ENCODE measurements at regions not wholly inside any gene's neighbourhood (a gene's known extent, or its start where the extent isn't known, plus 50 kb on each side); places are given as distances from the start of the nearest gene placed in this dataset.
"Not testable (repeated sequence)": the region's sequence is repeated elsewhere in the genome, so short reads cannot be mapped to it uniquely, and the experiment has no call there.

DNA sequence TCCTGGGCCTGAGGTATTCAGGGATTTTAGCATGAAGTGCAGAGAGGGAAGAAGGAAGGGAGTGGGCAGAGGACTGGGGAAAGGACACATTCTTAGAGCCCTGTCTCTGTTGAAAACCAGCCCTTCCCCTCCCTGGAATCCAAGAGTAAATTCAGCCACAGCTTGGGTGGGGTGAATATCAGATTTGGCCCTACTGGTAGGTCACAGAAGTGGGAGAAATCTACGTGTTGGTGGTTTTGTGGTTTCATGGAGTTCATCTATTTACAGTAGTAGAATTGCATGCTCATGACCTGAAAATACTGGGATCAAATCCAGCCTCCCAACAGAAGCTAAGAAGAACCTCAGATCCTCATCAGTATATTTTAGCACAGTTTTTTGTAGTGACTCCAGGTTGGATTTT is 404.4 kb downstream of the BMP2 start:
- H3K27ac ChIP-seq = no peak overlapping the region
- no peak overlapping the region for H3K4me3 ChIP-seq
- TF ChIP-seq, protein P1, sequence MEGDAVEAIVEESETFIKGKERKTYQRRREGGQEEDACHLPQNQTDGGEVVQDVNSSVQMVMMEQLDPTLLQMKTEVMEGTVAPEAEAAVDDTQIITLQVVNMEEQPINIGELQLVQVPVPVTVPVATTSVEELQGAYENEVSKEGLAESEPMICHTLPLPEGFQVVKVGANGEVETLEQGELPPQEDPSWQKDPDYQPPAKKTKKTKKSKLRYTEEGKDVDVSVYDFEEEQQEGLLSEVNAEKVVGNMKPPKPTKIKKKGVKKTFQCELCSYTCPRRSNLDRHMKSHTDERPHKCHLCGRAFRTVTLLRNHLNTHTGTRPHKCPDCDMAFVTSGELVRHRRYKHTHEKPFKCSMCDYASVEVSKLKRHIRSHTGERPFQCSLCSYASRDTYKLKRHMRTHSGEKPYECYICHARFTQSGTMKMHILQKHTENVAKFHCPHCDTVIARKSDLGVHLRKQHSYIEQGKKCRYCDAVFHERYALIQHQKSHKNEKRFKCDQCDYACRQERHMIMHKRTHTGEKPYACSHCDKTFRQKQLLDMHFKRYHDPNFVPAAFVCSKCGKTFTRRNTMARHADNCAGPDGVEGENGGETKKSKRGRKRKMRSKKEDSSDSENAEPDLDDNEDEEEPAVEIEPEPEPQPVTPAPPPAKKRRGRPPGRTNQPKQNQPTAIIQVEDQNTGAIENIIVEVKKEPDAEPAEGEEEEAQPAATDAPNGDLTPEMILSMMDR (IDR thresholded peaks at IDR 0.05) = no peak
- intact Hi-C loops (cut with DNase I) = no loop called here
- no peak overlapping the region for H3K9ac ChIP-seq (ENCODE audit: low read depth in 2 of 2, low read length in 2 of 2)
- no peaks in the 10 kb centered on the region for H3K36me3 ChIP-seq
- H3K9me3 ChIP-seq = no peaks in the 10 kb centered on the region
- H3K27me3 ChIP-seq = no peaks in the 10 kb centered on the region
- H3K4me1 ChIP-seq = no peaks in the 10 kb centered on the region
- DNase-seq = no peak

- H3K27ac ChIP-seq = no peak overlapping the region
- no peaks in the 10 kb centered on the region for H3K4me1 ChIP-seq
- intact Hi-C loops (cut with DNase I) = no loop called here
- DNase-seq = no peak
- no peak overlapping the region for H3K4me3 ChIP-seq
- H3K36me3 ChIP-seq = no peaks in the 10 kb centered on the region
- TF ChIP-seq, protein P1 (IDR thresholded peaks at IDR 0.05) = no peak
- H3K9ac ChIP-seq (ENCODE audit: low read depth in 2 of 2, low read length in 2 of 2) = no peak overlapping the region
- no peaks in the 10 kb centered on the region for H3K27me3 ChIP-seq
- H3K9me3 ChIP-seq = no peaks in the 10 kb centered on the region
Observed at GRCh38 chr20:7174554-7174953, 407.1 kb downstream of the BMP2 start.

GRCh38 chr20:7175827-7176226 is 408.3 kb downstream of the BMP2 start:
- H3K27ac ChIP-seq, DNase-seq: not testable (repeated sequence)

DNA sequence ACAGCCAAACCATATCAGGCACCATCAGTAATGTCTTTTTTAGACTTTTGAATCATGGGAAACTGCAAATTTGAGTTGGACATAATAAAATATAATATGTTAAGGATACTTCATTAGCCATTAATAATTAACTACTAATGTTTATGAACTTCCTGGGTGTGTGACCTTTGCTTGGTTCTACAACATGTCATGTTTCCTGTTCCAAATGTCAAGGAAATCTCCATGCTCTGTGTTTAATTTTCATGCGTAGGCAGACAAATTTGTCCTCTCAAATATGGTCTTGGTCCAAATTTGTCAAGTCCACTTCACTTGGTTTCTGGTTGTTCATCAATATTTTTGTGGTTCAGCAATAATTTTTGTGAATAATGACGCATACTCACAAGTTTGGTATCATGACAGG is 410.5 kb downstream of the BMP2 start:
- intact Hi-C loops (cut with DNase I) = no loop called here
- H3K4me3 ChIP-seq = no peak overlapping the region
- no peaks in the 10 kb centered on the region for H3K9me3 ChIP-seq
- H3K9ac ChIP-seq (ENCODE audit: low read depth in 2 of 2, low read length in 2 of 2) = no peak overlapping the region
- H3K27me3 ChIP-seq = no peaks in the 10 kb centered on the region
- H3K4me1 ChIP-seq = no peaks in the 10 kb centered on the region
- H3K36me3 ChIP-seq = no peaks in the 10 kb centered on the region
- H3K27ac ChIP-seq = no peak overlapping the region
- DNase-seq = no peak
- TF ChIP-seq, protein P1 (IDR thresholded peaks at IDR 0.05) = no peak

More at GRCh38 chr20:7175827-7176226, 408.3 kb downstream of the BMP2 start:
- H3K4me1 ChIP-seq; H3K36me3 ChIP-seq; H3K9me3 ChIP-seq; H3K27me3 ChIP-seq; intact Hi-C loops (cut with DNase I); H3K9ac ChIP-seq (ENCODE audit: low read depth in 2 of 2, low read length in 2 of 2); H3K4me3 ChIP-seq: not testable (repeated sequence)

- intact Hi-C loops (cut with DNase I) = no loop called here
- Histone ChIP-seq H3K27ac (no peak overlapping the region), H3K36me3 (no peaks in the 10 kb centered on the region), H3K4me1 (no peaks in the 10 kb centered on the region), H3K9me3 (no peaks in the 10 kb centered on the region), H3K9ac (ENCODE audit: low read depth in 2 of 2, low read length in 2 of 2) (no peak overlapping the region), H3K4me3 (no peak overlapping the region), H3K27me3 (no peaks in the 10 kb centered on the region)
- no peak for DNase-seq
- TF ChIP-seq, protein P1 (IDR thresholded peaks at IDR 0.05) = no peak
Observed at GRCh38 chr20:7180256-7181045, 413.0 kb downstream of the BMP2 start.

DNA sequence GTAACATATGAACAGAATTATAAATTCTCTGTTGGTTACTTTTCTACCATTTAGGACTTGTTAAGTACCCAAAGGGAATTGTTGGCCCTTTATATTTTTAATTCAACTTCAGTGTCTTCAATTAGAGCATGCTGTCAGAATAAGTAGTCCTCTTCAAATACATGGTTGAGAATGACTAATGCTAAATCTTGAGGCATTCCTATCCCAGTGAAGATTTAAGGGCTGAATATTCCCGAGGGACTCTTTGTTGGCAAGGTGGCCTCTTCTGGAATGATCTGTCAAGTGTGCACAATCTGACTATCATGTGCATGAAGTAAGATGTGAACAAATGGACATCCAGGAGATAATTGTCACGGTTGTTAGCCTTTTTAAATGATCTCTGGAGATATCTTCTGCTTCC is 421.7 kb downstream of the BMP2 start:
- Histone ChIP-seq H3K9me3 (no peaks in the 10 kb centered on the region), H3K36me3 (no peaks in the 10 kb centered on the region), H3K4me1 (no peaks in the 10 kb centered on the region), H3K27ac (no peak overlapping the region), H3K4me3 (no peak overlapping the region), H3K9ac (ENCODE audit: low read depth in 2 of 2, low read length in 2 of 2) (no peak overlapping the region), H3K27me3 (no peaks in the 10 kb centered on the region)
- intact Hi-C loops (cut with DNase I) = no loop called here
- TF ChIP-seq, protein P1 (IDR thresholded peaks at IDR 0.05) = no peak
- no peak for DNase-seq

Data from colonic mucosa (tissue), 4 donors.